ENCODE measurements at regions not wholly inside any gene's neighbourhood (a gene's known extent, or its start where the extent isn't known, plus 50 kb on each side); places are given as distances from the start of the nearest gene placed in this dataset.

DNA sequence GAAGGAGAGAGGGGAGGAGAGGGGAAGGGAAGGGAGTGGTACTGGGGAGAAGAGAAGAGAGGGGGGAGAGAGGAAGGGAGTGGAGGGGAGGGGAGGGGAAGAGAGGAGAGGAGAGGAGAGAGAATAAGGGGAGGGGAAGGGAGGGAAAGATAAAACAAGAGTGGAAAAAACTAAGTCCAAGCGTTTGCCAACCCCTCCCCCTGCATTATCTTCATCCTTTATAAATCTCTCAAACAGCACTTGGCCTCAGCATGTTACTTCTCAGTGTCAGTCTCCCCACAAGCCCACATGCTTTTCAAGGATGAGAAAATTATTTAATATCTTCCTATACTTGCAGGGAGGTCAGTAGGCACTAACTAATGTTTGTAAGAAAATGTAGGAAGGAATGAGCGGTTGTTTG, 204.5 kb downstream of the LSM5 start:
- in situ Hi-C loops (cut with HindIII; ENCODE audit: low pct_unique_long_range_greater_than_20kb, low sequenced_read_pairs) = no loop called here
- DNase-seq (ENCODE audit: low read depth) = no peak

DNA sequence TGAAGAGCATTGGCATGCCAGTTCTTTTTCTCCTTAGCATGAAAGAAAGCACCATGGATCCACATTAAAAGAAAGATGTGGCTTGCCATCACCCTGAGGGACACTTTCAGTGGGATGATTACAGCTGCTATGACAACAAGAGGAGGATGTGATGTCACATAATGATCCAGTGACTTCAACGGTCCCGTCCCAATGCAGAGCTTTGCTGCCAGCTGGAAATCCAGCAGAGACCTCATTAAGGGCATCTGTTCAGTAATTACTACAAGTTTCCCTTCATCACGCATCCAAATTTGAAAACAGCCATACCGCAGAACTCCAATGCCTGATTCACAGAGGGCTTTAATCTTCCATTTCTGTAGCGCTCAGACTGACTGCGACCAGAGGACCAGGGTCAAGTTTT, 206.6 kb downstream of the LSM5 start:
- in situ Hi-C loops (cut with HindIII; ENCODE audit: low pct_unique_long_range_greater_than_20kb, low sequenced_read_pairs) = no loop called here
- DNase-seq (ENCODE audit: low read depth) = no peak

DNA sequence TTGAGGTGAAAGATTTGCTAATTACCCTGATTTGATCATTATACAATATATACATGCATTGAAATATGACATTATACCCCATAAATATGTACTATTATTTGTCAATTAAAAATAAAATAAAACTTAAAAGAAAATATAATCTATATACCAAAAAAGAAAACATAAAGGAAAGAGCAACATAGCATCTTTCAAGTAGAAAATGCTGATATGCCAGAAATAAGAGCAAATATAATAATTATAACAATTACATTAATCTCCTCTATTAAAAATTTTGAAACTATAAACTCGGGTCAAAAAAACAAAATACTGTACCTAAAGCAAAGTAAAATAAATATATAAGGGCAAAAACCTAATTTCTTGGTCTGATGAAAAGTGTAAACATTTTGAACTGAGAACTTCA, 209.3 kb upstream of the PDE1C start:
- in situ Hi-C loops (cut with HindIII; ENCODE audit: low pct_unique_long_range_greater_than_20kb, low sequenced_read_pairs) = no loop called here
- DNase-seq (ENCODE audit: low read depth) = no peak

DNA sequence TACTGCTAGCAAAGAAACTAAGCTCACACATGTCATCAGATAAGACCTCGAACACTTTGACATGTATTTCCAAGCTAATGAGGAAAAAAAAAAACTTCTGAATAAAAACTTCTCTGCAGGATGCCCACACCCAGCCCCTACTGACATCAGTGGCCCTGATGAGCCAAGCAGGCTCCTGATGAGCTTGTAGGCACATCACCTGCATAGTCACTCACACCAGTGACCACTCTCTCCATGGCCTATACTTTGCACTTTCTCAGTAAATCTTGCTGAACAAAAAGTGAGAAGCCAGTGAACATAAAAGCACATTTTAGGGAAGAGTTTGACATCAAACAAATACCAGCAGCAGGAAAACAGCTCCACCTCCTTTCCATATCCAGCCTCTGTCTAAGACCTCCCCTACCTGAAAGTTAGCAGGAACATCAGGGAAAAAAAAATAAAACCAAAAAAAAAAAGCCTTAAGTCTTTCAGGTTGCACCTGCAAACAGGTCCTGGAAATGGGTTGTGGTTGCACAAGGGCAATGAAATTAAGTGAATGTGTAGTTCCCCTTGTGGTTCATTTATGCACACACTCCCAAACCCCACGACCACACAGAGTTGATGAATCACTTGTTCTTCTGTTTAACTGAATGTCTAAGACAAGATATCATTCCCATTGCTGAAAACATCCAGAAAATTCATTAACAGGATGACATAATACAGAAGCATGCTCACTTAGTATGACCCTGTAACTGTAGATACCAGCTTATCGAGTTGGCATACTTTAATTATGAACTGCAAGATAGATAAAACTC, 205.2 kb upstream of the PDE1C start:
- no peak for DNase-seq (ENCODE audit: low read depth)
- in situ Hi-C loops (cut with HindIII; ENCODE audit: low pct_unique_long_range_greater_than_20kb, low sequenced_read_pairs) = no loop called here

DNA sequence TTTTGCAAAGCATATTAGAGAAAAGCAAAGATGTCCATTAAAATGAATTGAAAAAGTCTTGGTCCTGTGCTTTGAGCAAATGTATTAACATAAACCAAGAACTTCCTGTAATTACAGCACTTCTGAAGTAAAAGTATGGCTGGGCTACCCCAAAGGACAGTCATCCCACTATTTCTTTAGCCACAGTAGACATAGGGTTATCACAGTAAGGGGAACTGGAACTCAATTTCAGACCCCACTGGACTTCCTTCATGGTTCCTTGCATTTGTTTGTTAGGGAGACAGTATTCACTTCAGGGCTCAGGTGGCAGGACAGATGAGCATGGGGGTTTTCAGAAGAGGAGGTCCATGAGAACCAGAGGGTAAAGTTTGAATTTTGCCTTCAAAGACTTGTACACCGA, 203.1 kb upstream of the PDE1C start:
- in situ Hi-C loops (cut with HindIII; ENCODE audit: low pct_unique_long_range_greater_than_20kb, low sequenced_read_pairs) = no loop called here
- DNase-seq (ENCODE audit: low read depth) = no peak

DNA sequence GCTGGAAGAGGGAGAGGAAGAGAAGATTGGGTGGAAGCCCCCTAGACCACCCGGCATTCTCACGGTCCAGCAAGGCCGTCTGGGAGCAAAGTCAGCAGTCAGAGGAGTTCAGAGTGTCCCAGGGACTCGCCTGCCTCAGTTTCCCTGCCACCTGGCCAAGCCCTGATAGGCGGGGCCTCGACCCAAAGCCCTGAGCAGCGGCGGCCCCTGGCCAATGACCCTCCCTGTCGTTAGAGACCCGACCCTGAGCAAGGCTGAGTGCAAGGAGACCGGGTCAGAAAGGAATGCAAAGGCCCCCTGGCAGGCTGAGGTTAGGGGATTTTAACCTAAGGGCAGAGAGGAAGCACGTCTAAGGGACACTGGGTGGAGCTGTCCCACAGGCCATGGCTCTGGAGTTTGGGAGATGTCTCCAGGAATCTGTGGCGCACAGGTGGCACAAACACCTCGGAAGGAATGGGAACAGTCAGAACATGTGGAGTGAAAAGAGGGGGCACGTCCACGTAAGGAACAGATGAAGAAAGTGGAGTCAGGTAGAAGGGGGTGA, 196.8 kb upstream of the PDE1C start:
- in situ Hi-C loops (cut with HindIII; ENCODE audit: low pct_unique_long_range_greater_than_20kb, low sequenced_read_pairs) = no loop called here
- DNase-seq (ENCODE audit: low read depth) = no peak

DNA sequence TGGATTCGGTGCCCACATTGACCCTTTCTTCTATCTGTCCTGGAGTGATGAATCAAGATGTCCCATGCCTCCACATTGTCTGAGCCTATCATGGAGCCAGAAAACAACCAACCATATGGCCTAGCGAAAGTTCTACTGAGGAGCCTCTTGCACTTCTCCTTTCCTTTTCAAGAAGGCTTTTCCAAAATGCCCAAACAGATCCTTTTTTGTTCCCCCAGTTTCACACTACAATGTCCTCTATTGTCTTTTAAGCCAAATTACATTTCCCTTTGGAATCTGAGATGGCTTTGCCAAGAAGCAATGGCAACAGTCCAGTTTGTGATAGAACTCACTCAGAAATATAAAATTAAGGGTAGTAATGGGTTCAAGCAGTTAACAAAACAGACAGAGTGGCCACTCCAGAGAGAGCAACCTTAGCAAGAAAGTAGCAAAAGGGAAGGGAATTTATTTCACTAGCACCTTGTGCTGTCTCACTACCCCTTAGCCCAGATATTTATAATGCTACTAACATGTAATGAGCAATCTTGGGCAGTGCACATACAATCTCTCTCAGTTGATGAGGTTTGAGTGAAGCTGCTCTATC, 194.6 kb upstream of the PDE1C start:
- in situ Hi-C loops (cut with HindIII; ENCODE audit: low pct_unique_long_range_greater_than_20kb, low sequenced_read_pairs) = no loop called here
- DNase-seq (ENCODE audit: low read depth) = no peak

DNA sequence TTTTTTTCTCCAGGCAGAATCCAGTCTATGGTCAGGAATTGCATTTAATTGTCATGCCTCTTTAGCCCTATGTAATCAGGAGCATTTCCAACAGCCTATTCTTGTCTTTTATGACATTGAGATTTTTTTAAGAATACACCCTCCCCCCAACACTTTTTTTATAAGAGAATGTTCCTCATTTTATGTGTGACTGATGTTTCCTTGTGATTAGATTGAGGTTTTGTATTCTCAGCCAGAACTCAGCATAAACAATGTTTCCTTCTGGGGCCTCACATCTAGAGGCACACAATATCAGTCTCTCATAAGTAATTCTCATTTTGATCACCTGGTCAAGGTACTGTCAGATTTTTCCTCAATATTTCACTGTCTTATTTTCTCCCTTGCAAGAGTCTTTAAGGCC, 193.4 kb upstream of the PDE1C start:
- in situ Hi-C loops (cut with HindIII; ENCODE audit: low pct_unique_long_range_greater_than_20kb, low sequenced_read_pairs) = no loop called here
- no peak for DNase-seq (ENCODE audit: low read depth)

DNA sequence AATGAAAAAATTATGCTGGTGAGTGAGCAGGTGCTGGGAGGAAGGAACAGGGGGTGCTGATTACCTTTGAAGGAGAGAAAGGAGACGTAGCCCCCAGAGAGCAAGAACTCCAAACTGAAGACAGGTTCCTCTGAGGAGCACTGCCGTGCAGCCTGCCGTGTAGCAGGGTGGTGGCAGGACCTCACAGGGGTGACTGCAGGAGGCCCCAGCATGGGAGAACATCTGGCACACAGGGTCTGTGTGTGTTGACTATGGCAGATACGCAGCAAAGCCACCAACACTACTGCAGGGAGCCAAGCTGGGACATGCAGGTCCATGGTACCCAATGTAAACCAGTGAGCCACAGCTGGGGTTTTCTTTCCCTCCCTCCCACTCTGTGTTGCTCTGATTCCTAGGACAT, 192.1 kb upstream of the PDE1C start:
- DNase-seq (ENCODE audit: low read depth) = no peak
- in situ Hi-C loops (cut with HindIII; ENCODE audit: low pct_unique_long_range_greater_than_20kb, low sequenced_read_pairs) = no loop called here

DNA sequence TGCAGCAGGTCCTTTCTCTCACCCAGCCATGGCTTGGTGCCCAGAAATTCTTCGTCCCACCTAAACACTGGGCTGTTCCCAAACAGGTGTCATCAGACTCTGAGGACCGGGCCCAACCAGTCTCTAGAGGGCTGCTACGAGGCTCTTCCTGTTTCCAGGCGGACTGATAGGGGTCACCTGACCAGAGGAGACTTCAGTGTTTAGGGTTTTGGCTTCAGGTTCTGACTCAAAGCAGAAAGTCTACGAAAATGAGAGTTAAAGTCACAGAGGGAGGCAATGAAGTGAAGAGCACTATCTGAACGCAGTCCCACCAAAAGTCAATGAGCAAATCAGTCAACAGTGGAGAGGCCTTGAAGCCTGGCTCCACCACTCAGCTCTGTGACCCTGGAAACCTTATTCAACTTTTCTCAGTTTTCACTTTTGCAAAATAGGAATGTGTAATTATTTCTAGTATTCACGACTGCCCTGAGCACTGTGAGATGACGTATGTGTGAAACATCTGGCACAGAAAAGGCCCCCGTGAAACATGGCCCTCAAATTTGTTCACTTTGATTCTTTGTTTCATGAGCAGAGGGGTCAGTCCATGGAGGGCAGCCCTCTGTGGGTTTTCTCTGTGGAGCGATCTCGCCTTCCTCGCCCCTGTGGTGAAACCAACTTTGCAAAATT, 189.9 kb upstream of the PDE1C start:
- no peak for DNase-seq (ENCODE audit: low read depth)

DNA sequence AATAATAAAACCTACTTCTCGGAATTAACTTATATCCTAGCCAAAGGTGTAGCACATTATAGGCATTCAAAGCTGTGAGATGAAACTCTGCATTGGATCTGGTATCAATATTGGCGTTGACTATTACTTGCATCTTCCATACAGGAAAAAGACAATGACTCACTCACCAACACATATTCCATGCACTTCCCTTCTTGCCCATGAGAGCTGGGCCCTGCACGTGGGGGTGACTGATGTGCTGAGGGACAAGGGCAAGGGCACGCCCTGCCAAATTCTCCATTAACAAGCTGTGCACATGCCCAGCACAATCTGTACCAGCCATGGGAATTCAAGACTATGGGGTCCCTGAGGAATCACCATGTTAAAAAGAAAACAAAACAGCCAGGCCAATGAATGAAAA, 188.1 kb upstream of the PDE1C start:
- in situ Hi-C loops (cut with HindIII; ENCODE audit: low pct_unique_long_range_greater_than_20kb, low sequenced_read_pairs) = no loop called here

More for the DNA sequence above, 189.9 kb upstream of the PDE1C start:
- in situ Hi-C loops (cut with HindIII; ENCODE audit: low pct_unique_long_range_greater_than_20kb, low sequenced_read_pairs) = no loop called here

DNA sequence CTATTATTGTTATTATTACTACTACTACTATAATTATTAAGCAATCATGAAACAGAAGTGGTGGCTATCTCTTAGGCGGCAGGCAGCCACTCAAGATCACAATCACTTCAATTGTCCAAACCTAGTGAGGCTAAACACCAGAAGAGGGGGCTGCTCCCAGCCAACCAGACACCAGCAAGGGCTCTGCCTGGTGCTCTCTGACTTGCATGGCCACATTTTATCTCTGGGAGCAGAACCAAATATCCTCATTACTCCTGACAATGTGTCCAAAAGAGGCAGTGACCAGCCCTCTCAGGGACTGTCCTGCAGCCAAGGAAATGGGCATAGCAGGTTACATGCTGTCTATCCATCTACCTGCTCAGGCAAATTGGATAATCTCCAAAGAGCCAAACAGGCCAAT, 187.4 kb upstream of the PDE1C start:
- no peak for DNase-seq (ENCODE audit: low read depth)
- in situ Hi-C loops (cut with HindIII; ENCODE audit: low pct_unique_long_range_greater_than_20kb, low sequenced_read_pairs) = no loop called here

More for the DNA sequence above, 188.1 kb upstream of the PDE1C start:
- no peak for DNase-seq (ENCODE audit: low read depth)

DNA sequence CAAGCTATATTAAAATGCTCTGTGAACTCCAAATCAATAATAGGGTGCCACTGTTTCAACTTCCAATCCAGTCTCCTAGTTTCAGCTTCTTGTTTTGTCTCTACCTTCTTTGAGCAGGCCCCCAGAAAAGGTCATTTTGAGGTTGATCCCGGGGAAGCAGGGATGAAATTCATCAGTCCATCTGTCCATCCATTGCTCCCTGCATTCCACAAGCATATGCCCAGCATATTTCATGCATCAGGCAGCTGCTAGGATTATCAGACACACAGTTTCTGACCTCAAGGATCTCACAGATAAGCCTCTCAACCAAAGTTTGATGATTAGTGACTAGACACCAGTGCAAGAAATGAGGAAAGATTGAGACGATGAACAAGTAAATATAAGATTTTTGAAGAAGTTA, 186.6 kb upstream of the PDE1C start:
- no peak for DNase-seq (ENCODE audit: low read depth)
- in situ Hi-C loops (cut with HindIII; ENCODE audit: low pct_unique_long_range_greater_than_20kb, low sequenced_read_pairs) = no loop called here

DNA sequence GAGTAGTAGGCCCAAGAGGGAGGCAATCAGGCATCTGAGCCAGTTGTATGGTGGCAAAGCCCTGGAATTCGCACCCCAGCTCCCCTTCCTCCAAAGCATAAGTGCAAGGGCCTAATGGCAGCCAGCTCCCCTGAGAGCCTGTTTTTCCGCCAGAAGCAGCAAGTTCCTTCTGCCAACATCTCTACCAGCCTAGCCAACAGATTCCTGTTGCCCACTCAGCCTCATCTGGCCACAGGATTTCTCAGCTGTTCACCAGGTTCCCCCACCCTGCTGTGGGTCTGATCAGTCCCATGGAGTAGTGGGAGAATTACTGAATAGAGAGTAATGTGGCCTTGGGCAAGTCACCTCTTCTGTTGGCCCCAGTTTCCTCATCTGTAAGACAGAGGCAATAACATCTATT, 186.2 kb upstream of the PDE1C start:
- no peak for DNase-seq (ENCODE audit: low read depth)
- in situ Hi-C loops (cut with HindIII; ENCODE audit: low pct_unique_long_range_greater_than_20kb, low sequenced_read_pairs) = no loop called here

DNA sequence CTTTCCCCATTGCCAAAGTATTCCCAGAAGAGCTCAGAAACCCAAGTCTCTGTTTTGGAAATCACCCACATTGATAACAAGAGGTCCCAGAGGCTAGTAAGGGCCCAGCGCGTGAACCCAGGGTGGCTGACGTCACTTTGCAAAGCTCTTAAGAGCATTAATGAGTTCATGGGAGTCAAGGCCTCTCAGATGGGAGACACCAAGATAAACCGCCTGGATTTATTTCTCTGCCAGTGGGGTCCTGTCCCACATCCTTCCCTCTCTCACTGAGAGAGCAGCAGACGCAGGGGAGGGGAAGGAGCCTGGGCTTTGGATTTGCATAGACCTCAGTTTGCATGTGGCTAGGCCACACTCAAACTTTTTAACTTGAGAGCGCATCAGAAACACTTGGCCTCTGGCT, 184.8 kb upstream of the PDE1C start:
- in situ Hi-C loops (cut with HindIII; ENCODE audit: low pct_unique_long_range_greater_than_20kb, low sequenced_read_pairs) = no loop called here
- no peak for DNase-seq (ENCODE audit: low read depth)

DNA sequence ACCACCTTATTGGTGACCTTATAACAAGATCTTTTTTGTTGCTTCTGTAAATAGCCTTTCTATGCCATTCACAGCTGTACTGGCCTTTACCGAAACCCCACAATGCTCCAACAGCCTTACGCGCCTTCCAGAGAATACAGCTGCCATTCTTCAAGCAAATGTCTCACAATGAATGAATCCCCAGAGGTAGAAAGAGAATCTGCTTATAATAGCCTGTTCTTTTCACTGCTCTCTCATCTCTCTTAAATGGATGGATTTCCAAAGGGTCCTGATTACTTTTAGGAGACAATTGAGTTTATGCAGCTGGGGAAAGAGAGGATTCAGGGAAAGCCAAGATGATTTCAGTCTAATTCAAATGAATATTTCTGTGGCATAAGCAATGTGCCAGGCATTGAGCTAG, 183.1 kb upstream of the PDE1C start:
- in situ Hi-C loops (cut with HindIII; ENCODE audit: low pct_unique_long_range_greater_than_20kb, low sequenced_read_pairs) = no loop called here
- no peak for DNase-seq (ENCODE audit: low read depth)

DNA sequence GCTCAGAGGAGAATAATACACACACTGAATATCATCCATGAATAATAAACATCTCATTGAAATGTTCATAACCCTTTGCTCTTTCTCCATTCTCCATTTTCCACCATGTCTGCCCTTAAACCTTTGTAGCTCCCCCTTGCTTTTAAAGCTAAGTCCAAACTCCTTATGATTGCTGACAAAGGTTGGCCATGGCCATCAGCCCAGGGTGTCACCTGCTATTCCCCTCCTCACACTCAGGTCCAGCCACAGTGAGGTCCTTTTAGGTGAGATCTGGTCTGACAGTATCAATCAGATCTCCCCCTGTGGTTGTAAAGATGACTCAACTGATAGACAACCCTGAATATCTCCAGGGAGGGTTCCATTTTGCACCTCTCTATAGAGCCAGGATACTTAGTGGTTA, 181.5 kb upstream of the PDE1C start:
- in situ Hi-C loops (cut with HindIII; ENCODE audit: low pct_unique_long_range_greater_than_20kb, low sequenced_read_pairs) = no loop called here
- DNase-seq (ENCODE audit: low read depth) = no peak

DNA sequence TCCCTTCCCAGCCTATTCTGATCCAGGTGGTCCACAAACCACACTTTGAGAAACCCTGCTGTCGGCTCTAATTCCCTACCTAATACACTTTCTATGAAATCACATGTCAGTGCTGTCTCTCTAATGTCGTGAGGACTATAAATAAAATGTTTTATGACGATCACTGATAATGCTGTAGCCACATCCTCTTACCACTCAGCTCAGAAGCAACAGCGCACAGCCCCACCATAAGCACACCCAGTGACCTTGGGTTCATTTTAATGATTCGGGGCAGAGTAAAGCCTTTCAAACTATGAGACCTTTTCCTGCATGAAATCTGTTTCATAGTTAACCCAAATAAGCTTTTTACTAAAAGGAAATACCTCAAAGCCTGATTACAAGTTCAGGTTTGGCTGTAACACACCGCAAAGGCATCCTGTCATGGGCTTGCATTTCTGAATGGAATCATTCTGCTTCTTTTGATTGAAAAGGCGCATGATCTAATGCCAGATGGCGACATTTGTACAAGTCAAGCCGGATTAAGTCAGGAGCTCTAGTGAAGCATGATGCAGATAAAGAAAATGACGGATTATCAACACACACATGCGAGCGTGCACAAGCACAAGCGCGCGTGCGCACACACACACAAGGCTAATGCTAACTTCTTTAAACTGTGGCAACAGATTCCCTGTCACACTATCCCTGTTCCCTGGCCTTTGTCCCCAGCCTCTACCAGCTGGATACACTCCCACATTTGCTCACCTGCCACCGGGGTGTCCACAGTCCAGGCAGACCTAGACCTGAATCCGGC, 180.5 kb upstream of the PDE1C start:
- in situ Hi-C loops (cut with HindIII; ENCODE audit: low pct_unique_long_range_greater_than_20kb, low sequenced_read_pairs) = no loop called here
- DNase-seq (ENCODE audit: low read depth) = no peak

DNA sequence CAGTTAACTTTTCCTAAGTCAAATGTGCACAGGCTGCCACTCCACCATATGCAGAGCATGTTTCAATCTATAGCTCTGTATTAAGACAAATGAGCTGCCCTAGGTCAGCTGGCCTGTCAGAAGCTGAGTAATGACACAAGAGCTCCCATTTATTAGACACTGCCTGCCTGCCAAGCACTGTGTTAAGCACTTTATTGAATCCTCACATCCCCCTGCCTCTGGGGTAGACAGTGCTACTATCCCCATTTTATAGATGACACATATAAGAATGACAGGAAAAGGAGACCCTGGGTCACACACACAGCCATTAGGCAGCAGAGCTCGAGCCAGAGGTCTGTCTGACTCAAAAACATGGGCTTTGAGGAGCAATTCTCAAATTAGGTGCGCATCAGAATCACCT, 179.8 kb upstream of the PDE1C start:
- DNase-seq (ENCODE audit: low read depth) = no peak
- in situ Hi-C loops (cut with HindIII; ENCODE audit: low pct_unique_long_range_greater_than_20kb, low sequenced_read_pairs) = no loop called here
